Stimulated activated CD8-positive, alpha-beta memory T cell treated with anti-CD3 and anti-CD28 coated beads, Interleukin-7, amount 100 ng/mL, for 24 hours (primary cell): ENCODE measurements at regions not wholly inside any gene's neighbourhood (a gene's known extent, or its start where the extent isn't known, plus 50 kb on each side); places are given as distances from the start of the nearest gene placed in this dataset.

ENCODE experiments used
- DNase-seq: peaks from one replicate; pipeline ENCODE4 v3.0.0-alpha.2; 2020; ENCODE audit warnings: low read depth

GRCh38 chr13:80033951-80034350, 307.0 kb downstream of the SPRY2 start:
- no peak for DNase-seq

- DNase-seq, result no peak
These were observed 307.6 kb downstream of the SPRY2 start for GRCh38 chr13:80033286-80033685.

GRCh38 chr13:80030491-80030890, 310.4 kb downstream of the SPRY2 start:
- DNase-seq, result no peak

GRCh38 chr13:80029170-80029569, 311.8 kb downstream of the SPRY2 start:
- DNase-seq, result no peak

GRCh38 chr13:80022146-80022545, 318.8 kb downstream of the SPRY2 start:
- no peak for DNase-seq

- DNase-seq, result no peak
These were observed 328.7 kb downstream of the SPRY2 start for GRCh38 chr13:80012251-80012650.

GRCh38 chr13:80011448-80012212, 329.3 kb downstream of the SPRY2 start:
- no peak for DNase-seq

GRCh38 chr13:80010846-80011245, 330.1 kb downstream of the SPRY2 start:
- DNase-seq, result no peak

- no peak for DNase-seq
These were observed 330.6 kb downstream of the SPRY2 start for GRCh38 chr13:80010286-80010831.

GRCh38 chr13:80009760-80010159, 331.2 kb downstream of the SPRY2 start:
- DNase-seq, result no peak

GRCh38 chr13:80006940-80007339, 334.0 kb downstream of the SPRY2 start:
- no peak for DNase-seq

- DNase-seq, result no peak
These were observed 339.4 kb downstream of the SPRY2 start for GRCh38 chr13:80001510-80001842.

- no peak for DNase-seq
These were observed 340.0 kb downstream of the SPRY2 start for GRCh38 chr13:80000684-80001509.

GRCh38 chr13:79999601-80000000, 341.3 kb downstream of the SPRY2 start:
- DNase-seq, result no peak

GRCh38 chr13:79998381-79998880, 342.5 kb downstream of the SPRY2 start:
- DNase-seq, result no peak

GRCh38 chr13:79997244-79997643, 343.7 kb downstream of the SPRY2 start:
- no peak for DNase-seq

GRCh38 chr13:79995334-79995733, 345.6 kb downstream of the SPRY2 start:
- DNase-seq, result no peak

GRCh38 chr13:79992111-79992510, 348.8 kb downstream of the SPRY2 start:
- DNase-seq, result no peak

GRCh38 chr13:79990048-79990447, 350.9 kb downstream of the SPRY2 start:
- DNase-seq, result no peak

- DNase-seq, result no peak
These were observed 351.7 kb downstream of the SPRY2 start for GRCh38 chr13:79989217-79989661.

GRCh38 chr13:79988573-79988972, 352.4 kb downstream of the SPRY2 start:
- no peak for DNase-seq

GRCh38 chr13:79987761-79988160, 353.2 kb downstream of the SPRY2 start:
- no peak for DNase-seq

GRCh38 chr13:79987323-79987722, 353.6 kb downstream of the SPRY2 start:
- DNase-seq, result no peak
